ENCODE measurements at regions not wholly inside any gene's neighbourhood (a gene's known extent, or its start where the extent isn't known, plus 50 kb on each side); places are given as distances from the start of the nearest gene placed in this dataset.

DNA sequence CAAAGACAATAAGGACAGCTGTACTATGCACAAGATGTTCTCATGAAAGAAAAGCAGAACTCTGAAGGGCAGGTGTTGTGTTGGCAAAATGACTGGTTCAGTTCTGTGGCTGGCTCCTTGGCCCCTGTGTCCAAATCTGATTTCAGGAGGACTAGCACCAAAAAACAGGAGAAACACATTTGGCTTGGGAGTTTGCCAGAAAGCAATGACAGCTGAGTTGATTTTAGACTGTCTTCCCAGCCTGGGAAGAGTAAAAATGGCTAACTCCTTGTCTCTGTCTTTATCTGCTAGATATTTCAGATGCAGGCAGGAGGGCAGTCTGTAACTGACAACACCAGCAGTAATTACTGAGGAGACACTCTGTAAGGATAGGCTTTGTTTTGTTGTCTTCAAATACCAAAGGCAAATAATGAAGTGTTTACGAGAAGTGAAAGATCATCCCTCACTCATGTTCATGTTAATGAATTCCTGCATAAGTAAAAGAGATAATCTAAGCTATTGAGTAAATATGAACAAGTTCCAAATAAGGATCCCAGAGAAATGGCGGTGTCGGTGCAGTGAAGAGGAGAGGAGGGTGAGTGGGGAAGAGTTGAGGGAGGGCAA, 989.0 kb downstream of the CDH11 start:
- no peak overlapping the region for H3K9ac ChIP-seq (ENCODE audit: extremely low read depth, insufficient read length, low read length)
- no peak overlapping the region for H2AK5ac ChIP-seq (ENCODE audit: insufficient read length, low read length)
- no peaks in the 10 kb centered on the region for H4K20me1 ChIP-seq (ENCODE audit: control insufficient read depth, insufficient read depth, insufficient read length)
- no peaks in the 10 kb centered on the region for H3K27me3 Mint-ChIP-seq (ENCODE audit: low read depth)
- DNase-seq: no peak
- no peak overlapping the region for H3K4me3 Mint-ChIP-seq
- no peaks in the 10 kb centered on the region for H3K79me2 ChIP-seq (ENCODE audit: insufficient read depth, low read length)
- no peak overlapping the region for H3K56ac ChIP-seq (ENCODE audit: insufficient read length, low read depth, low read length)
- H3K27ac ChIP-seq (ENCODE audit: insufficient read length, low read depth, low read length): no peak overlapping the region
- no peak overlapping the region for H4K91ac ChIP-seq (ENCODE audit: insufficient read length, low read depth, low read length)
- no peak overlapping the region for H2BK5ac ChIP-seq (ENCODE audit: insufficient read length, low read length)
- no peaks in the 10 kb centered on the region for H3K9me3 ChIP-seq (ENCODE audit: control insufficient read depth, low read depth, low read length)
- no CpG with 5 or more reads among the region's 3 CpGs for WGBS (ENCODE audit: extremely low coverage, insufficient read length, low lambda C conversion rate)
- H3K23me2 ChIP-seq (ENCODE audit: insufficient read length, low read depth, low read length, poor library complexity, severe bottlenecking): no peaks in the 10 kb centered on the region
- H3K27ac Mint-ChIP-seq: peak overlapping the region in 1 of 3 experiments; percentile 10; a peak in 1 of 7 replicates
- no peak overlapping the region for H2BK120ac ChIP-seq (ENCODE audit: low read depth, low read length, poor library complexity, severe bottlenecking)
- no peaks in the 10 kb centered on the region for H3K36me3 Mint-ChIP-seq (ENCODE audit: insufficient read depth in 1 of 3, low read depth in 3 of 3)
- no peak overlapping the region for H2AFZ ChIP-seq (ENCODE audit: low read length)
- H3T11ph ChIP-seq (ENCODE audit: low read length): no peak overlapping the region
- no peak overlapping the region for H3K23ac ChIP-seq (ENCODE audit: insufficient read length, low read depth, low read length)
- peaks cover 4 to 7% of the 10 kb centered on the region in 2 experiments; a peak in 3 of 4 replicates for H3K4me1 Mint-ChIP-seq
- H2BK12ac ChIP-seq (ENCODE audit: insufficient read length, low read depth, low read length): no peak overlapping the region
- no peak overlapping the region for H2BK20ac ChIP-seq (ENCODE audit: low read depth, low read length, poor library complexity, severe bottlenecking)
- H3K4ac ChIP-seq (ENCODE audit: low read depth, low read length): no peak overlapping the region
- H3K4me1 ChIP-seq (ENCODE audit: insufficient read depth, low read length): peaks cover 2% of the 10 kb centered on the region; the same call in 1 of the 2 replicates
- TF ChIP-seq, protein P1, sequence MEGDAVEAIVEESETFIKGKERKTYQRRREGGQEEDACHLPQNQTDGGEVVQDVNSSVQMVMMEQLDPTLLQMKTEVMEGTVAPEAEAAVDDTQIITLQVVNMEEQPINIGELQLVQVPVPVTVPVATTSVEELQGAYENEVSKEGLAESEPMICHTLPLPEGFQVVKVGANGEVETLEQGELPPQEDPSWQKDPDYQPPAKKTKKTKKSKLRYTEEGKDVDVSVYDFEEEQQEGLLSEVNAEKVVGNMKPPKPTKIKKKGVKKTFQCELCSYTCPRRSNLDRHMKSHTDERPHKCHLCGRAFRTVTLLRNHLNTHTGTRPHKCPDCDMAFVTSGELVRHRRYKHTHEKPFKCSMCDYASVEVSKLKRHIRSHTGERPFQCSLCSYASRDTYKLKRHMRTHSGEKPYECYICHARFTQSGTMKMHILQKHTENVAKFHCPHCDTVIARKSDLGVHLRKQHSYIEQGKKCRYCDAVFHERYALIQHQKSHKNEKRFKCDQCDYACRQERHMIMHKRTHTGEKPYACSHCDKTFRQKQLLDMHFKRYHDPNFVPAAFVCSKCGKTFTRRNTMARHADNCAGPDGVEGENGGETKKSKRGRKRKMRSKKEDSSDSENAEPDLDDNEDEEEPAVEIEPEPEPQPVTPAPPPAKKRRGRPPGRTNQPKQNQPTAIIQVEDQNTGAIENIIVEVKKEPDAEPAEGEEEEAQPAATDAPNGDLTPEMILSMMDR (conservative IDR thresholded peaks at IDR 0.05): no peak
- no peak overlapping the region for H3K18ac ChIP-seq (ENCODE audit: insufficient read length, low read depth, low read length)
- no peak overlapping the region for H4K5ac ChIP-seq (ENCODE audit: insufficient read length, low read depth, low read length)
- no peak overlapping the region for H3K14ac ChIP-seq (ENCODE audit: insufficient read depth, low read length)
- no peak overlapping the region for H4K8ac ChIP-seq (replicated peaks; ENCODE audit: insufficient read length, low read depth, low read length)
- H2BK15ac ChIP-seq (ENCODE audit: low read depth, low read length): no peak overlapping the region
- H3K79me1 ChIP-seq (ENCODE audit: insufficient read depth, low read depth, low read length, poor library complexity, severe bottlenecking): no peaks in the 10 kb centered on the region
- no peak overlapping the region for H3K4me2 ChIP-seq (ENCODE audit: insufficient read depth, insufficient read length, low read length)
- no peaks in the 10 kb centered on the region; a peak in 1 of 5 replicates for H3K9me3 Mint-ChIP-seq
- no peaks in the 10 kb centered on the region for H3K27me3 ChIP-seq (ENCODE audit: insufficient read depth, low read length)

Data from H9 (cell line).